A673 (cell line): ENCODE measurements at regions not wholly inside any gene's neighbourhood (a gene's known extent, or its start where the extent isn't known, plus 50 kb on each side); places are given as distances from the start of the nearest gene placed in this dataset.
"Not testable (repeated sequence)": the region's sequence is repeated elsewhere in the genome, so short reads cannot be mapped to it uniquely, and the experiment has no call there.

Experiments used
- BruUV-seq: library from RNA; stranded (reverse); fragments of 400-500 nt; replicated peaks from 2 replicates; lab custom pipeline; 2021; lab: Mats Ljungman, UMichigan
- CTCF ChIA-PET: fragments of 300-600 bp; sonication (Branson Sonifier 250); formaldehyde crosslinking; loops from one replicate; lab custom pipeline; 2022; ENCODE audit warnings: antibody characterized with exemption; lab: Charles Lee
- POLR2A ChIA-PET: fragments of 300-600 bp; sonication (Branson Sonifier 250); formaldehyde crosslinking; loops from one replicate; lab custom pipeline; 2022; ENCODE audit warnings: antibody characterized with exemption; ENCODE audit not compliant: low non-redundant PET; lab: Charles Lee
- DNase-seq: peaks from one replicate; pipeline ENCODE4 v3.0.0-alpha.2; 2015; ENCODE audit warnings: low spot score
- H3K27ac ChIP-seq: fragments of 200-600 bp; sonication (generic); 2 replicates; pipeline ENCODE4 v1.5.1; 2016; ENCODE audit warnings: mixed run types, low read depth, mild to moderate bottlenecking, mixed read lengths, antibody characterized with exemption, low read length; ENCODE audit not compliant: poor library complexity, severe bottlenecking
- H3K27me3 ChIP-seq: fragments of 200-600 bp; sonication (generic); replicated peaks from 2 replicates; pipeline ENCODE4 v1.6.1; 2017; ENCODE audit warnings: mixed run types, low read depth, mild to moderate bottlenecking, mixed read lengths, antibody characterized with exemption, low read length; ENCODE audit not compliant: insufficient read depth, poor library complexity
- H3K36me3 ChIP-seq: fragments of 200-600 bp; sonication (generic); 2 replicates; pipeline ENCODE4 v1.6.1; 2016; ENCODE audit warnings: mixed run types, mild to moderate bottlenecking, mixed read lengths, antibody characterized with exemption, low read length; ENCODE audit not compliant: insufficient read depth, poor library complexity, severe bottlenecking
- H3K4me1 ChIP-seq: fragments of 200-600 bp; sonication (generic); 2 replicates; pipeline ENCODE4 v1.6.1; 2017; ENCODE audit warnings: mixed run types, mild to moderate bottlenecking, mixed read lengths, antibody characterized with exemption, low read length; ENCODE audit not compliant: insufficient read depth, poor library complexity, severe bottlenecking
- H3K4me3 ChIP-seq: fragments of 200-600 bp; sonication (generic); 2 replicates; pipeline ENCODE4 v1.5.1; 2016; ENCODE audit warnings: low read depth, mixed run types, mild to moderate bottlenecking, mixed read lengths, low read length; ENCODE audit not compliant: poor library complexity, severe bottlenecking
- H3K9me3 ChIP-seq: fragments of 200-600 bp; sonication (generic); 2 replicates; pipeline ENCODE4 v1.6.1; 2016; ENCODE audit warnings: mixed run types, low read depth, mild to moderate bottlenecking, mixed read lengths, antibody characterized with exemption, low read length; ENCODE audit not compliant: poor library complexity, severe bottlenecking
- CTCF ChIP-seq: fragments of 300-800, 200-600 bp; sonication (generic); conservative IDR thresholded peaks from 2 replicates; pipeline ENCODE4 v1.5.1; 2017; ENCODE audit warnings: low read depth, mild to moderate bottlenecking, antibody characterized with exemption, low read length, moderate library complexity, mixed read lengths
- EZH2 ChIP-seq: fragments of 200-600 bp; sonication (generic); IDR thresholded peaks from 2 replicates; pipeline ENCODE4 v1.6.1; 2017; ENCODE audit warnings: borderline replicate concordance, low read depth, mild to moderate bottlenecking, mixed read lengths, antibody characterized with exemption, low read length; ENCODE audit not compliant: poor library complexity, severe bottlenecking
- intact Hi-C: fragments of 100-400 bp; cut with micrococcal nuclease; formaldehyde crosslinking; loops from one replicate; pipeline ENCODE4 v1.10.0; 2022; ENCODE audit not compliant: unreplicated experiment

GRCh38 chrX:127879585-127879984 lies 172.6 kb downstream of the ACTRT1 start:
- no peaks in the 10 kb centered on the region for H3K27me3 ChIP-seq
- no TSS peak for BruUV-seq
- H3K4me3 ChIP-seq, result no peak overlapping the region
- H3K9me3 ChIP-seq, result no peaks in the 10 kb centered on the region
- CTCF ChIA-PET, result no interaction called here
- H3K4me1 ChIP-seq, result no peaks in the 10 kb centered on the region
- intact Hi-C loops, result no loop called here
- H3K27ac ChIP-seq, result no peak overlapping the region
- POLR2A ChIA-PET, result no interaction called here
- H3K36me3 ChIP-seq, result no peaks in the 10 kb centered on the region
- TF ChIP-seq EZH2, result no peak
- DNase-seq, result no peak

GRCh38 chrX:127877318-127877717 lies 174.9 kb downstream of the ACTRT1 start:
- DNase-seq, result no peak
- Histone ChIP-seq H3K4me1 (no peaks in the 10 kb centered on the region), H3K27me3 (no peaks in the 10 kb centered on the region), H3K4me3 (no peak overlapping the region), H3K27ac (no peak overlapping the region), H3K36me3 (no peaks in the 10 kb centered on the region), H3K9me3 (no peaks in the 10 kb centered on the region)
- no peak for TF ChIP-seq EZH2
- TF ChIP-seq CTCF, result no peak
- CTCF ChIA-PET, result no interaction called here
- BruUV-seq, result no TSS peak
- intact Hi-C loops, result no loop called here
- POLR2A ChIA-PET, result no interaction called here

- no peak for TF ChIP-seq EZH2
- no peak for TF ChIP-seq CTCF
- DNase-seq, result no peak
- BruUV-seq, result no TSS peak
- H3K4me3 ChIP-seq, result no peak overlapping the region
- no peaks in the 10 kb centered on the region for H3K36me3 ChIP-seq
- intact Hi-C loops, result no loop called here
- no peaks in the 10 kb centered on the region for H3K9me3 ChIP-seq
- H3K27ac ChIP-seq, result no peak overlapping the region
- H3K4me1 ChIP-seq, result no peaks in the 10 kb centered on the region
- CTCF ChIA-PET, result no interaction called here
- POLR2A ChIA-PET, result no interaction called here
- H3K27me3 ChIP-seq, result no peaks in the 10 kb centered on the region
Measured at GRCh38 chrX:127873637-127874036, 178.6 kb downstream of the ACTRT1 start.

GRCh38 chrX:127866857-127867256 lies 185.3 kb downstream of the ACTRT1 start:
- intact Hi-C loops, H3K4me3 ChIP-seq, POLR2A ChIA-PET, H3K4me1 ChIP-seq, H3K27me3 ChIP-seq, CTCF ChIA-PET, BruUV-seq, H3K27ac ChIP-seq, DNase-seq, H3K36me3 ChIP-seq, H3K9me3 ChIP-seq: not testable (repeated sequence)
